ENCODE measurements at regions not wholly inside any gene's neighbourhood (a gene's known extent, or its start where the extent isn't known, plus 50 kb on each side); places are given as distances from the start of the nearest gene placed in this dataset.

GRCh38 chr2:2569306-2569705 is 238.2 kb upstream of the MYT1L start:
- no peak for DNase-seq (ENCODE audit: low spot score)

GRCh38 chr2:2568411-2568810 is 237.3 kb upstream of the MYT1L start:
- DNase-seq (ENCODE audit: low spot score): no peak

GRCh38 chr2:2567776-2568175 is 236.7 kb upstream of the MYT1L start:
- DNase-seq (ENCODE audit: low spot score): no peak

- DNase-seq (ENCODE audit: low spot score): no peak
Measured at GRCh38 chr2:2566396-2567323, 235.6 kb upstream of the MYT1L start.

- no peak for DNase-seq (ENCODE audit: low spot score)
Measured at GRCh38 chr2:2565671-2566070, 234.6 kb upstream of the MYT1L start.

- DNase-seq (ENCODE audit: low spot score): no peak
Measured at GRCh38 chr2:2564300-2565078, 233.4 kb upstream of the MYT1L start.

- no peak for DNase-seq (ENCODE audit: low spot score)
Measured at GRCh38 chr2:2563309-2563860, 232.3 kb upstream of the MYT1L start.

- DNase-seq (ENCODE audit: low spot score): no peak
Measured at GRCh38 chr2:2562867-2563266, 231.8 kb upstream of the MYT1L start.

GRCh38 chr2:2561346-2562095 is 230.4 kb upstream of the MYT1L start:
- DNase-seq (ENCODE audit: low spot score): no peak

GRCh38 chr2:2560374-2561015 is 229.4 kb upstream of the MYT1L start:
- no peak for DNase-seq (ENCODE audit: low spot score)

GRCh38 chr2:2558476-2558875 is 227.4 kb upstream of the MYT1L start:
- DNase-seq (ENCODE audit: low spot score): no peak

GRCh38 chr2:2557475-2557874 is 226.4 kb upstream of the MYT1L start:
- DNase-seq (ENCODE audit: low spot score): no peak

GRCh38 chr2:2550856-2551255 is 219.8 kb upstream of the MYT1L start:
- DNase-seq (ENCODE audit: low spot score): no peak

GRCh38 chr2:2547911-2548310 is 216.8 kb upstream of the MYT1L start:
- DNase-seq (ENCODE audit: low spot score): no peak

GRCh38 chr2:2547451-2547850 is 216.4 kb upstream of the MYT1L start:
- DNase-seq (ENCODE audit: low spot score): no peak

GRCh38 chr2:2546046-2546445 is 215.0 kb upstream of the MYT1L start:
- no peak for DNase-seq (ENCODE audit: low spot score)

GRCh38 chr2:2542966-2543611 is 212.0 kb upstream of the MYT1L start:
- no peak for DNase-seq (ENCODE audit: low spot score)

GRCh38 chr2:2542316-2542715 is 211.2 kb upstream of the MYT1L start:
- DNase-seq (ENCODE audit: low spot score): no peak

GRCh38 chr2:2540406-2540805 is 209.3 kb upstream of the MYT1L start:
- no peak for DNase-seq (ENCODE audit: low spot score)

GRCh38 chr2:2536416-2537056 is 205.5 kb upstream of the MYT1L start:
- no peak for DNase-seq (ENCODE audit: low spot score)

- no peak for DNase-seq (ENCODE audit: low spot score)
Measured at GRCh38 chr2:2530334-2530733, 199.3 kb upstream of the MYT1L start.

Measured in HuH-7.5 (cell line).